ENCODE measurements at regions not wholly inside any gene's neighbourhood (a gene's known extent, or its start where the extent isn't known, plus 50 kb on each side); places are given as distances from the start of the nearest gene placed in this dataset.

GRCh38 chrX:2635342-2635741 lies 55.8 kb upstream of the CD99 start:
- H3K9me1 ChIP-seq (ENCODE audit: control insufficient read depth, extremely low read depth, insufficient read depth, low read length), result no peaks in the 10 kb centered on the region
- no peaks in the 10 kb centered on the region for H3K27me3 ChIP-seq (ENCODE audit: control insufficient read depth, extremely low read depth, insufficient read depth, low read length)
- H3K4me3 ChIP-seq (ENCODE audit: control insufficient read depth in 2 of 3, extremely low read depth in 1 of 3, insufficient read depth in 2 of 3, low read depth in 1 of 3, low read length in 3 of 3), result no peak overlapping the region
- H3K79me2 ChIP-seq (ENCODE audit: control insufficient read depth, insufficient read depth, low read length), result no peaks in the 10 kb centered on the region
- H4K20me1 ChIP-seq (ENCODE audit: control insufficient read depth, extremely low read depth, insufficient read depth, low read length), result no peaks in the 10 kb centered on the region
- H3K27ac ChIP-seq (ENCODE audit: control insufficient read depth, insufficient read depth, low read length), result no peak overlapping the region
- FAIRE-seq (no peak), DNase-seq (ENCODE audit: low read depth, low spot score) (no peak)
- no peak overlapping the region for H2AFZ ChIP-seq (ENCODE audit: control insufficient read depth, low read length)
- H3K4me2 ChIP-seq (ENCODE audit: control insufficient read depth, extremely low read depth, insufficient read depth, low read depth, low read length), result no peak overlapping the region
- TF ChIP-seq, protein P1, sequence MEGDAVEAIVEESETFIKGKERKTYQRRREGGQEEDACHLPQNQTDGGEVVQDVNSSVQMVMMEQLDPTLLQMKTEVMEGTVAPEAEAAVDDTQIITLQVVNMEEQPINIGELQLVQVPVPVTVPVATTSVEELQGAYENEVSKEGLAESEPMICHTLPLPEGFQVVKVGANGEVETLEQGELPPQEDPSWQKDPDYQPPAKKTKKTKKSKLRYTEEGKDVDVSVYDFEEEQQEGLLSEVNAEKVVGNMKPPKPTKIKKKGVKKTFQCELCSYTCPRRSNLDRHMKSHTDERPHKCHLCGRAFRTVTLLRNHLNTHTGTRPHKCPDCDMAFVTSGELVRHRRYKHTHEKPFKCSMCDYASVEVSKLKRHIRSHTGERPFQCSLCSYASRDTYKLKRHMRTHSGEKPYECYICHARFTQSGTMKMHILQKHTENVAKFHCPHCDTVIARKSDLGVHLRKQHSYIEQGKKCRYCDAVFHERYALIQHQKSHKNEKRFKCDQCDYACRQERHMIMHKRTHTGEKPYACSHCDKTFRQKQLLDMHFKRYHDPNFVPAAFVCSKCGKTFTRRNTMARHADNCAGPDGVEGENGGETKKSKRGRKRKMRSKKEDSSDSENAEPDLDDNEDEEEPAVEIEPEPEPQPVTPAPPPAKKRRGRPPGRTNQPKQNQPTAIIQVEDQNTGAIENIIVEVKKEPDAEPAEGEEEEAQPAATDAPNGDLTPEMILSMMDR (optimal IDR thresholded peaks at IDR 0.05 in 1 of 3, IDR thresholded peaks at IDR 0.05 in 1 of 3, conservative IDR thresholded peaks at IDR 0.05 in 1 of 3; ENCODE audit: extremely low read depth in 1 of 3, insufficient read depth in 2 of 3, low read length in 3 of 3), result no peak
- no peak for TF ChIP-seq EZH2 (IDR thresholded peaks at IDR 0.05; ENCODE audit: low read length)
- peaks cover 3 to 13% of the 10 kb centered on the region in 2 experiments for H3K36me3 ChIP-seq (ENCODE audit: control insufficient read depth in 2 of 2, extremely low read depth in 1 of 2, insufficient read depth in 2 of 2, low read length in 2 of 2)
- H3K9ac ChIP-seq (ENCODE audit: control insufficient read depth, extremely low read depth, insufficient read depth, low read length), result no peak overlapping the region
- no peaks in the 10 kb centered on the region for H3K4me1 ChIP-seq (ENCODE audit: control insufficient read depth, extremely low read depth, insufficient read depth, low read length)
- peaks cover 2% of the 10 kb centered on the region for H3K9me3 ChIP-seq (ENCODE audit: control insufficient read depth, low read depth, low read length)
- dilution Hi-C loops (cut with MboI; ENCODE audit: extremely low pct_ligation_motif_present, low sequenced_read_pairs), result no loop called here

DNA sequence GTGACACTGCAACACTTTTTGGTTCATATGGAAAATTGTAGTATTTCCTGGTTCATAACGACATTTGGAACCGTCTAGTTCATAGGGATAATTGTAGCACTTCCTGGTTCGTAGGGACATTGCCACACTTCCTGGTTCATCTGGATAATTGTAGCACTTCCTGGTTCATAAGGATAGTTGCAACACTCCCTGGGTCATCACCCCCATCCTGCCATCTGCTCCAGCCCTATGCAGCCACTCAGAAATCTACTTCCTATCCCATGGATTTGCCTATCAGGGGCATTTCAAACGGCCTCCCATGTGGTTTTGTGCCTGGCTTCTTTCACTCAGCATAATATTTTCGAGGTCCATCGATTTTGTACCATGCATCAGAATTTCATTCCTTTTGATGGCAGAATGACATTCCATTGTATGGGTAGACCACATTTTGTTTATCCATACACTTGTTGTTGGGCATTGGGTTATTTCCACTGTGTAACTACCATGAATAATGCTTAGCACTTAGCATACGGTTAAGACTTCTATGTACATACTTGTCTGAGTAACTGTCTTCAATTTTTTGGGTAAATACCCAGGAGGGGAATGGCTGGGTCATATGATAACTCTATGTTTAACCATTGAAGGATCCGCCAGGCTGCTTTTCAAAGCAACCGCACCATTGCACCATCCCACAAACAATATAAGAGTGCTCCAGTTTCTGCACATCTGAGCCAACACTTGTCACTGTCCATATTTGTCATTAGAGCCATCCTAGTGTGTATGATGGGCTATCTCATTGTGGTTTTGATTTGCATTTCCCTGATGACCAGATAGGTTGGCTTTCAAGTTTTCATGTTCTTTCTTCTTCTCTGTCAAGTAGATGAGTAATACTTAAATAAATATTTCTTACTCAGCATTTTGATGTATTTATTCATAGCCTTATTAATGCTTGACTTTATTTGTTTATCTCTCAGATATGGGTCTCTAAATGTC lies 58.3 kb upstream of the CD99 start:
- H3K79me2 ChIP-seq (ENCODE audit: control insufficient read depth, insufficient read depth, low read length), result no peaks in the 10 kb centered on the region

More for the DNA sequence above, 58.3 kb upstream of the CD99 start:
- TF ChIP-seq, protein P1 (optimal IDR thresholded peaks at IDR 0.05 in 1 of 3, IDR thresholded peaks at IDR 0.05 in 1 of 3, conservative IDR thresholded peaks at IDR 0.05 in 1 of 3; ENCODE audit: extremely low read depth in 1 of 3, insufficient read depth in 2 of 3, low read length in 3 of 3), result no peak
- TF ChIP-seq EZH2 (IDR thresholded peaks at IDR 0.05; ENCODE audit: low read length), result no peak
- Histone ChIP-seq H3K4me1 (ENCODE audit: control insufficient read depth, extremely low read depth, insufficient read depth, low read length) (no peaks in the 10 kb centered on the region), H3K9me3 (ENCODE audit: control insufficient read depth, low read depth, low read length) (peaks cover 8% of the 10 kb centered on the region), H3K36me3 (ENCODE audit: control insufficient read depth in 2 of 2, extremely low read depth in 1 of 2, insufficient read depth in 2 of 2, low read length in 2 of 2) (peaks cover 11 to 14% of the 10 kb centered on the region in 2 experiments), H3K9me1 (ENCODE audit: control insufficient read depth, extremely low read depth, insufficient read depth, low read length) (no peaks in the 10 kb centered on the region), H3K4me2 (ENCODE audit: control insufficient read depth, extremely low read depth, insufficient read depth, low read depth, low read length) (no peak overlapping the region), H3K27ac (ENCODE audit: control insufficient read depth, insufficient read depth, low read length) (no peak overlapping the region), H3K4me3 (ENCODE audit: control insufficient read depth in 2 of 3, extremely low read depth in 1 of 3, insufficient read depth in 2 of 3, low read depth in 1 of 3, low read length in 3 of 3) (no peak overlapping the region), H2AFZ (ENCODE audit: control insufficient read depth, low read length) (no peak overlapping the region), H4K20me1 (ENCODE audit: control insufficient read depth, extremely low read depth, insufficient read depth, low read length) (no peaks in the 10 kb centered on the region), H3K27me3 (ENCODE audit: control insufficient read depth, extremely low read depth, insufficient read depth, low read length) (no peaks in the 10 kb centered on the region), H3K9ac (ENCODE audit: control insufficient read depth, extremely low read depth, insufficient read depth, low read length) (no peak overlapping the region)
- dilution Hi-C loops (cut with MboI; ENCODE audit: extremely low pct_ligation_motif_present, low sequenced_read_pairs), result no loop called here
- DNase-seq (ENCODE audit: low read depth, low spot score), result no peak
- FAIRE-seq, result no peak

All from keratinocyte (primary cell).